GM21619 (cell line): ENCODE measurements at regions not wholly inside any gene's neighbourhood (a gene's known extent, or its start where the extent isn't known, plus 50 kb on each side); places are given as distances from the start of the nearest gene placed in this dataset.

ENCODE experiments used
- ATAC-seq: cut with Tn5 transposase; IDR thresholded peaks from one replicate; pipeline ENCODE4 v1.9.1; 2021; ENCODE audit not compliant: unreplicated experiment

DNA sequence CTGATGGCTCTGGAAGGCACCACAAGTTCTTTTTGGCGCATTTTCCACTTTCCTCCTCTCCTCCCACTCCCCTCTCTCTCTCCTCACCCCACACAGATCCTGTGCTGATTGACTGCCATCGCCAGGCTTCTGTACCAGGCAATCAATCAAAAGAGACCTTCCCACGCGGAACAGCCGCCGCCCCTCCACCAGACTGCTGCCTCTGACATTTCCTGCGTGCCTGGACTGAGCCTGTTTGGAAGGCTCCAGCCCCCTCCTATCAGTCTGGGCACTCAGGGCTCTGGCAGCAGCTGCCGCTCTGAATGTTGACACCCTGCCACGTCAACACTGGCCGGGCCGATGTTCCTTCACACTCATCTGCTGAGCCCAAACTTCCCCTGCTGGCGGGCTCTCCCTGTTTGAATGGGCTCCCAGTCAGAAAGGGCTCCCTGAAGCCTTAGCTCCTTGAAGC is 467.7 kb downstream of the EPHA4 start:
- no peak for ATAC-seq

DNA sequence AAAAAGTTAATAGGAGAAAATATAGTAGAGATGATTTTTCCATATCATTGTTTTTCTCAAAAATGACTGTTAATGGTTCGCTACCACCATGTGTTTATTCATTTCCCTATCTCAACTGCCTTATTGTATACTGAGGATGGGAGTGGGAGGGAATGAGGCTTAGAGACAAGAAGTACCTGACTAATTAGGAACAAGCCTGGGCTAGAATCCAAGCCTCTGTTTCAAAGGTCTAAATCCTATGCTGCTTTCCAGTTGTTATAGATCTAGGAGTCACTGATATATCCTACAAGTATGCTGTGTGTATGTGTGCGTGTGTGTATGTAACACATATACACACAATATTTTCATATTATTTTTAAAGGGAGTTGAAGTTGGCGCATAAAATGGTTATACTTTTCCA is 465.9 kb downstream of the EPHA4 start:
- no peak for ATAC-seq

DNA sequence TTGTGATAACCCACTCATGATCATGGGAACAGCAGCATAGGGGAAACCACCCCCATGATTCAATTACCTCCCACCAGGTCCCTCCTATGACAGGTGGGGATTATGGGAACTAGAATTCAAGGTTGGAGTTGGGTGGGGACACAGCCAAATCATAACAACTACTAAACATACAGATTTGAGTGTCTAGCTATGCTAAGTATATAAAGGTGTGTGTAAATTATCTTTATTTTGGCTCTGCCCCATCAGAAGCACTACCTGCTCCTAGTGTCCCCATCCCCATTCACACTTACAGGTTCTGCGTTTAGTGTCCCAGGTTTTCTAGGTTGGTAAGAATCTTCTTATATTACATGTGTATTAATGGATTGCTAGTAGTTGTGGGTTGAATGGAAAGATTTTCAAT is 464.7 kb downstream of the EPHA4 start:
- no peak for ATAC-seq

DNA sequence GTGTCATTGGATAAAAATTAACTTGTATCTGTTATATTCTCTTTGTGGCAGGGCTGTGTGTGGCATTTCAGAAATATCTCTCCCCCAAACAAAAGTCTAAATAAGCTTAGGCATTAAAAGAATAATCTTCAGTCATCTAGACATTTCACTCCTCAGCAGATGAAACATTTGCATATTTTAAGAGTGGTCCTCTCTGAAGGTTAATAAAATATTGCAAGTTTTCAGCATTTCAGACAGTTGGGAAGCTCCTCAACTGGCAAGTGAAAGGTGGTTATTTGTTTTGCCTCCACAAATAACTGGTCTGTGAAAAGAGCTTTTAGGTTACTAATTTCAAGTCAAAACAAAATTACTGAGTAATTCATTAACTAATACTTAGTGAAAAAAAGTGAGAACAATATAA is 462.6 kb downstream of the EPHA4 start:
- ATAC-seq: no peak

DNA sequence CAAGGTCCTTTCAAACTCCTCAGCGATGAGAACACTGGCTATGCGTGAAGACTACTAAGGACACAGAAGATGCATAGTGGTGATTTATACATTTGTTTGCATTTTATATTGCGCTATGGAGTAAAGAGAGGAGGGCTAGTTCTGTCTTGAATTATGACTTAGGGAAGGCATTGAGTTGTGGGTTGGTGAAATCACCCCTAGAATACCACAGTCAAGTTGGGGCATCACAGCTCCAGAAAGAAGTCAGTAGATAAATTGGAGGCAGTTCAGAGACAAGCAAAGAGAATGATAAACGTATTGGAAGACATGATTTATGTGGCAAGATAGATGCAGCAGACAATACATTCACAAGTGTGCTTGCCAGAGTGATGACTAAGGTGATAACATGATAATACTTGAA is 460.4 kb downstream of the EPHA4 start:
- no peak for ATAC-seq

DNA sequence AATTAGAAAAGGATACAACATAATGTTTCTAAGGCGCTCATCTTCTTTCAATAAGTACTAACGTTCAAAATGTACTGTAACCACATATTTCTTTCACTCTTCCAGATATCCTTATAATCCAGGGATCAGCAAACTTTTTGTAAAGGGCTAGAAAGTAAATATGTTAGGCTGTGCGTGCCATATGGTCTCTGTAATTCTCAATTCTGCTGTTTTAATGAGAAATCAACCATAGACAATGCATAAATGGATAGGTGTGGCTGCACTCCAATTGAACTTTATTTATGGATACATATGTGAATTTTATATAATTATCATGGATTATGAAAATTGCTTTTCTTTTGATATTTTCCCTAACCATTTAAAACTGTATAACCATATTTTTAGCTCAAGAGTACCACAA is 459.4 kb downstream of the EPHA4 start:
- no peak for ATAC-seq

DNA sequence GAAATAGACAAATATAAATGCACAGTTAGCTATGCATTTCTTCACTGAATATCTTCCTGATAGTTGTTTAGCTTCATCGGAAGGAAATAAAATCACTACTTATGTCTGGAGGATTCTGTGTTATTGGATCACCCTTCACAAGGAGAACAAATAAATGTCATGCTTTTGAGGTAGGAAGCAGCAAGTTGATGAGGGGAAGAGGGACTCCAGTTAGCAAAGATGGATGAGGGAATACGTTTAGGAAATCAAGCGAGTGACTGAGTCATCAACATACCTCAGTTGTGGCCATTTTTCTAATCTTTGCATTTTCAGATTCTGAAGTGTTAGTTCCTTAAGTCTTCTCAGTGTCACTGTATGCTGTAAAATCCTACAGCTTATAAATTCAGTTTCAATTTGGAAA is 456.2 kb downstream of the EPHA4 start:
- ATAC-seq: no peak

DNA sequence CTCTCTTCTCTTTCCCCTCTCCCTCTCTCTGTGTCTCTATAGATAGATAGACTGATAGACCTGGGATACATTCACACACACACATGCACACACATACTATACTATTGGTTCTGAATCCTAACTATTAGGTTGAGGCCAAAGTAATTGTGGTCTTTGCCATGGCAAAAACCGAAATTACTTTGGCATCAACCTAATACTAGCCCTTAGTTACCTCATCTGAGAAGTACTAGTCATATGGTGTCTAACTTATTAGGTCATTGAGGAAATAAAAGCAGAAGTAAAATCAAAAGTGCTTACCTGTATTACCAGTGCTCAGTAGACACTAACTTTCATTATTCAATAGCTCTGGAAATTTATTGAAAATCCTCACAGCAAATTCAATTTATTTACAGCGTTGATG is 451.5 kb downstream of the EPHA4 start:
- ATAC-seq: peak; percentile 56

DNA sequence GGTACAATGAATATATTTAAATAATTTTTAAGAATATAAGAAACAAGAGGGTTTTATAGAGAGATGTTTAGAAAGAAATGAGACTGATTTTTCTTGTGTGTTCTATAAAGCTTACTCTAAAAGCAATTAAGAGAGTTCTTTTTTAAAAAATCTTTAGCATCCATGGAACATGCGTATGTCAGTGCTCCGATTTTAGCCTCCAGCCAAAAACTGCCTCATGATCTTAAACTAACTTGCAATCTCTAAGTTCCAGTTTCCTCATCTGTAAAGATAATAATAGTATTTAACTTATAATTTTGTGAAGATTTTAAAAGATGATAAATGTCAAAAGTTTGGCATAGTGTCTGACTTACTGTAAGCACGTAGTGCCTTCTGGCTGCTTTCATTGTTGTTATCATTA is 448.7 kb downstream of the EPHA4 start:
- ATAC-seq: no peak

DNA sequence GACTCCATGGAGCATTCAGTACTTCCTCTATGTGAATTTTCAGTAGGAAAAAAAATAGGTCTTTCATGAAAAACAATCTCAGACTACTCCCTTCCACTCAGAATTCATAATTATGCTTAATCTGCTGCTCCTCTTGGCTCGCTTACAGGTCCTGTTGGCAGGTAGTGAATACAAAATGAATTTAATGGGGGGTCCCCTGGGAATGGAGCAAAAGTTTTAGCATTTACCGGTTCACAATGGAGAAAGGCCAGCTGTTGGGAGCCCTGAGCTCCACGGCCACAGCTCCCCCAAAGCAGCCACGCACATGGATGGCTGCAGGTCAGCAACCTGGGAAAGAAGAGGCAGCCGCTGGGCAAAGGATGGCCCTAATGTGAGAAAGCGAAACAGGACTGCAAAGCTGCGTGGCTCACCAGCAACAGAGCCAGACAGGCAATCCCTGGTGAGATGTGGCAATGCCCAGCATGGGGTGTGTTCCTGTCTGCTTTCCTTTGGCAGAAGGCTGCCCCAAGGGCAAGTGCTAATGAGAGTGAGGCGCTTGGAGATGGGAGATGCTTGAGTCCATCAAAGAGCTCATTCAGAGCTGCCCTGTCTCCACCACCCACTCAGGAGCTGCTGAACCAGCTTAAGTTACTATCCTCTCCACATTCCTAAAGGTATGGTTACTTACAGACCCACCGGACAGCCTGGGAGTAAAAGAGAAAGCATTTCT is 447.4 kb downstream of the EPHA4 start:
- no peak for ATAC-seq

DNA sequence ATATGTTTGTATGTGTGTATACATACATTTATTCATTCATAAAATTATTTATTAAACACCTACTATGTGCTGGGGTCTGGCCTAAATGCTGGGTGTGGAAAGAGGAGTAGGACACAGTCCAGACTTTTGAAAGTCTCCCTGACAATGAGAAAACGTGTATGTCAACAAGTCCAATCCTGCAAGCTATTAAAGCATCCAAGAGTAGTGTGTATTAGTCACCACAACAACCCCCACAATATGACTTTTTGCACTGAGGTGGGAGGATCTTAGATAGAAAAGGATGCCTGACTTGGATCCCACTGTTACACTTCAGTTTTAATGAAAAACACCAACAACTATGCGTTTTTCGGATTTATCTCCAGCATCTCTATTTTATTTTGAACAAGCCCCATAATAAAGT is 446.4 kb downstream of the EPHA4 start:
- ATAC-seq: no peak

DNA sequence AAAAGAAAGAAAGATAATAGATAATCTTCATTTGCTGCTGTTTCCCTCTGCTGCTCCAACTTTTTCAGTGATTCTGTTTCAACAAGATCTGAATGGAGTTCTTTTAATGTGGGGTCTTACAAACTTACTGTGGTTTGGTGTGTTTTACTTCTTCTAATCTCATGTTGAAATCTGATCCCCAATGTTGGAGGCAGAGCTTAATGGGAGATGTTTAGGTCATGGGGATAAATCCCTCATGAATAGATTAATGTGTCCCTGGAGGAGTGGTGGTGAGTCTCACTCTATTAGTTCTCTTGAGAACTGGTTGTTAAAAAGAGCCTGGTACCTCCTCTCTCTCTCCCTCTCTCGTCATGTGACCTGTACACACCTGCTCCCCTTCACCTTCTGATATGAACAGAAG is 442.4 kb downstream of the EPHA4 start:
- ATAC-seq: no peak

DNA sequence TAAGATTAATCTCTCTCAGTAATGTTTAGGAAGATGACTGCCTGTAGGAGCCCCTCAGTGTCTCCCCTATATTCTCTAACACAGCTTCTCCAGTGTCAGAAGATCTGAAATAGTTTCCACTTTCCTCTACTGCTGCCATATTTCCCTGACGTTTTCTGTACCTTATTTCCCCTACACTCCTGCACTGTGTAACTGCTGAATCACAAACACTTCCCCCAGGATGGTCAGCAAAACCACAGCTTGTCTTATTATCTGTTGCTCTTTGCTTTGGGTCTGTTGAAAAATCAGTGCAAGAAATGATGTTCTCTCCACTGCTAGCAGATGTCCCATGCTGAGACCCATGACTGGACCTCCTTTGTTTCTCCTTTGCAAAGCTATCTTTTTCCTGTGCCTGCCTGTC is 441.7 kb downstream of the EPHA4 start:
- ATAC-seq: no peak

DNA sequence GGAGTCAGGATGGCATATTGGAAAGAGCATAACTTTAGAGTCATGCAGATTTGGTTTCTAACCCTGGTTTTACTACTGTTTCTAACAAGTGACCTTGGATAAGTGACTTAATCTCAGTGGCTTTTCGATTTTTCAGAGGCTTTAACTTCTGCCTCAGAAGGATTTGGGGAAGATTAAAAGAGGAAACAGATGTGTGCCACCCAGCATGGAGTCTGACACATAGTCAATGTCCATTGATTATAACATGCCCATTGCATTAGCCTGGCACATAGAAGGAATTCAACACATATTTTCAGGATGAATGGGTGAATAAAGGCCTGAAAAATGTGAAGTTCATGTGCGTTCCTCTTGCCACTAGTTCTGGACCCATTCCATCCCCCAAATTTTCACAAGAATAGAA is 438.2 kb downstream of the EPHA4 start:
- no peak for ATAC-seq

DNA sequence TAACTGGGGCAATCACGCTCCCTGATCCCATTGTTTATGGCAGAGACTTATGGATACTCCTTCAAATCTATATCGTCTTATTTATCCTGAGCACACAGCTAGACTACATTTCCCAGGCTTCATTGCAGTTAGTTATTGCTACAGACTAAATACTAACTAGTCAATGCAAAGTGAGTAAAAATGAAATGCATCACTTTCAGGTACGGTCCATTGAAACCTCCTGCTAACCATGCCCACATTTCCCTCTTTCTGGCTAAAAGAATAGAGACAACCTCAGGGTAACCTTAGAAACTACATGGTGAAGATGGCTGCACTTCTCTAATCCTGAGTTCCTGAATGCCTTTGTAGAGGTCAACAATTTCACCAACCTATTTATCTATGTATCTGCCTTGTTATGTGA is 437.4 kb downstream of the EPHA4 start:
- peak; percentile 43 for ATAC-seq

DNA sequence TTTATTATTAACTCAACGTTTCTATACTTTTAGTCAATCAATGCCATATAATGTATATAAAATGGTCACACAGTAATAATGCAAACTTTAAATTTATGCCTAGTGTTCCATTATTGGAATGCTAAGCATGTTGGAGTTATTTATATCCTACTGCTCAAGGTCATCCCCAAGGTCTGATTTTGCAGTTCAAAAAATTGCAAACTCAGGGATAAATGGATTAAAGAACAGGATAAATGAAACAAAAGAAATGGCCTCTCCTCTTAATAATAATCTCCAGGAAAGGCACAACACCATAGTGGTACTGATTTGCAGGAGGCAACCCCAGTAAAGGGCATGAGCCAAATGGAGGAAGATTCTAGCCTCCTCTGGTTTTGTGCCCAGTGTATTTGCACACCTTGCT is 436.4 kb downstream of the EPHA4 start:
- no peak for ATAC-seq

DNA sequence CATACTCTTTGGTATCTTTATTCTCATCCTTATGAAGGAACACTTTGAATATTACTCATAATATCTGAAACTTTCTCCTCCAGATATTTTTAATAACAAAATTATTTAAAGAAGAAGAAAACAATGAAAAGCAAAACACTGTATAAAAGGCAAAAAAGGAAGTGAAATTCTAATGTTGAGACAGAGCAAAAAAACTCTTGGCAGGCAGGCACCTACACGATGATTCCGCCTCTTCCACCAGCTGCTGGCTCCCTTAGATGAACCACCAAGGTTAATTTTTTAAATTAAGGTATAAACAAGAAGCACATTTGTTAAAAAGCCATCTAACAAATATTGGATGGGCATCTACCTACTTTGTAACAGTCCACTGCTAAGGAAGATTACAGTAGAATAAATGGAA is 434.7 kb downstream of the EPHA4 start:
- ATAC-seq: no peak

DNA sequence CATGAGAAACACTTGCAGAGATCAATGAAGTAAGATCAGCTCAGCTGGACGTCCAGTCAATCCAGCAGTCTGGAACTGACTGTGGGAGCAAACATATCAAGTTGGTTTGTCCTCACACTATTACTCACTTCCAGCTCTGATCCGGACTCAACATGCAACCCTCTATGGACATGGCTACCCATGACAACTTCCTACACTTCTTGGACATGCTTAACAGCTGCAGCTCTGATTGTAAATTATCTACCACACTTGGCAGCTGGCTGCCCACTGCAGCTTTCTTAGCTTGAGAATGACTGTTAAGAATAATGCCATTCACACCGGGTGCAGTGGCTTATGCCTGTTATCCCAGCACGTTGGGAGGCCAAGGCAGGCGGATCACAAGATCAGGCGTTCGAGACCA is 429.8 kb downstream of the EPHA4 start:
- ATAC-seq: no peak

DNA sequence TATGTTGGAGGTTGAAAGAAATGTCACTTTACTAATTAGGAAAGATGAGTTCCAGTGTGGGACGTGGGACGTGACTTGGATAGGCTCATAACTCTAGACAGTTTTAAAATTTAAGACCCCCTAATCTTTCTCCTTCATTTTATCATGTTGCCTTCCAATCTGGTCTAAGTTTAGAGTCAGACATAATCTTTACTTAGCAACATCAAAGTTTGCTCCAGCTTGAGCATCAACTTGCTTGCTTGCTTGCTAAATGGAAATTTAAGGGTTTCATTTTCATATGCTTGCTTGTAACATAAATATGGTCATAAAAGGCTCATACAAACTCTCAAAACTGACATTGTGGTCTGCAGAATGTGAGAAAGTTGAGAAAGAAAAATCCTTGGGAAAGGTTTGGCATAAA is 428.9 kb downstream of the EPHA4 start:
- ATAC-seq: no peak

DNA sequence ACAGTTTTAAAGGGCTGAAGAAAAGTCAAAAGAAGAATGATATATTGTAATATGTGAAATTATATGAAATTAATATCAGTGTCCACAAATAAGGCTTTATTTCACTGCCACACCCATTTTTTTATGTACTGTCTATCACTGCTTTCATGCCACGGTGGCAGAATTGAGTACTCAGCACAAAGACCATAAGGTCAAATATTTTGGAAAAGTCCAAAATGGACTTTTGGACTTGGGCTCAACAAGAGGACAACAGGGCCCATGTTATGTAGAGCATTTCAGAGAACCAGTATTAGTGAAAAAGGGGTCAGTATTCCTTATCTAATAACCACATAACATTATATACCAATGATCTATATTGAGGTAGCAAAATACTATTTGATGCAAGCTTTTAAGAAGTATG is 427.2 kb downstream of the EPHA4 start:
- ATAC-seq: no peak

DNA sequence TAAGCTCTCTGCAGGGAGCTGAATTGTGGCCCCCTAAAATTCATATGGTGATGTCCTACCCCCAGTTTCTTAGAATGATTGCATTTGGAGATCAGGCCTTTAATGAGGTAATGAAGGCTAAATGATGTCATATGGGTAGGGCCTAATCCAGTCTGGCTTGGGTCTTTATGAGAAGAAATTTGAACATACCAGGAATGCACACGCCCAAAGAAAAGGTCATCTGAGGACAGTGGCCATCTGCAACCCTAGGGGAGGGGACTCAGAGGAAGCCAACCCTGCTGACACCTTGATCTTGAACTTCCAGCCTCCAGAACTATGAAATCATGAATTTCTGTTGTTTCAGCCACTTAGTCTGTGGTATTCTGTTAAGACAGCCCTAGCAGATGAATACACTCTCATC is 426.7 kb downstream of the EPHA4 start:
- no peak for ATAC-seq

DNA sequence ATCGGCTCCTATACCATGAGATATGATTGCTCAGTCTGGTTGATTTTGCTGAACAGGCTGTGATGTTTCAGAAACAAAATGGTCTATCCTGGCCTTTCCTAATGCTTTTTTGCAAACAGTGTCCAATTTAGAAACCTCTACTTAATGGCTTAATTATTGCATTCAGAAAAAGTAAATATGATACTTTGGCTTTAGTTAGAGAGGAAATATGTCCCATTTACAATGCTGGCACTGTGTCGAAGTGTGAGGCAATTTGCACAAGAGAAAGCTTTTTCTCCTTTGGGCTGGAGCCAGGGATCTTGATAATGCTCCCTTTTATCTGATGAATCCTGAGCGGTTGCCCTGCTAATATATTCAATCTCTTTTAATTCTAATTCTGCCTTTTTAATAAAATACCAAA is 418.9 kb downstream of the EPHA4 start:
- no peak for ATAC-seq

DNA sequence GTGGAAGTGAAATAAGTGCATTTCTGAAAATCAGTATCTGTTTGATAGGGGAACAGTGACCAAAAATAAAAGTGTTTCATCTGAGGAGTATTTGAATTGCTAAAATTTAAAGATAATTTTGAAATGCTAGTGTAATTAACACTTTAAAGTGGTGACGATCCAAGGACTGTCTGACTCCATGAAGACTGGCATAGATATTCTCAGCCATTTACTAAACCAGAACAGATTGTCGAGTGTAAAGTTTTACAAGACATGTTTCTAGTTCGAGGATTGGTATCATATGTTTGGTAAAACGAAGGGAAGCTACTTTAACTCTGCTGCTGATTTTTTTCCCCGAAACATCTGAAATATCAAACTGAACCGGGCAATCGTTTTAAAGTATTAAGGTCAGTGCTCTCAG is 417.9 kb downstream of the EPHA4 start:
- no peak for ATAC-seq
